SK-N-SH (cell line): ENCODE measurements at regions not wholly inside any gene's neighbourhood (a gene's known extent, or its start where the extent isn't known, plus 50 kb on each side); places are given as distances from the start of the nearest gene placed in this dataset.

Source experiments
- CTCF ChIA-PET: fragments of 300-600, 350-600 bp; formaldehyde crosslinking; extraction: SDS; loops from one replicate; lab custom pipeline; 2021; lab: Yijun Ruan, JAX
- POLR2A ChIA-PET: fragments of 350-600 bp; sonication (Branson Sonifier 250); formaldehyde crosslinking; extraction: SDS; loops from one replicate; lab custom pipeline; 2020; ENCODE audit warnings: antibody characterized with exemption, inconsistent platforms; lab: Yijun Ruan, JAX
- DNase-seq: peaks from one replicate; pipeline ENCODE4 v3.0.0; 2012
- H2AFZ ChIP-seq: fragments of 200-600 bp; sonication (generic); 2 replicates; pipeline ENCODE4 v1.8.1; 2016; ENCODE audit warnings: antibody characterized with exemption, mild to moderate bottlenecking, low read depth
- H3F3A ChIP-seq: fragments of 200-600 bp; sonication (generic); replicated peaks from 2 replicates; pipeline ENCODE3; 2016; ENCODE audit warnings: antibody characterized with exemption, mild to moderate bottlenecking; ENCODE audit not compliant: insufficient read depth
- H3K27ac ChIP-seq, 2 experiments: fragments of 200-500 bp in 1 of 2; fragments of 200-600 bp in 1 of 2; sonication (Bioruptor generic) in 1 of 2; sonication (generic), shearing (Covaris generic) in 1 of 2; 2 replicates each; pipeline versions ENCODE4 v1.5.1 to v1.6.1; 2014 to 2016; ENCODE audit warnings: low read depth in 2 of 2, inconsistent platforms in 1 of 2, low read length in 1 of 2, mild to moderate bottlenecking in 1 of 2, mixed read lengths in 1 of 2
- H3K27me3 ChIP-seq: fragments of 200-600 bp; sonication (generic), shearing (Covaris generic); 2 replicates; pipeline ENCODE4 v1.6.1; 2016; ENCODE audit warnings: mixed run types; ENCODE audit not compliant: insufficient read depth
- H3K36me3 ChIP-seq, 2 experiments: fragments of 200-500 bp in 1 of 2; fragments of 200-600 bp in 1 of 2; sonication (Bioruptor generic) in 1 of 2; sonication (generic) in 1 of 2; replicated peaks in 1 of 2; 2 replicates each; pipeline versions ENCODE3 to v1.5.1; 2014 to 2016; ENCODE audit warnings: low read length in 1 of 2, mild to moderate bottlenecking in 1 of 2; ENCODE audit not compliant: insufficient read depth in 2 of 2, control insufficient read depth in 1 of 2
- H3K4me1 ChIP-seq, 2 experiments: fragments of 200-500 bp in 1 of 2; fragments of 200-600 bp in 1 of 2; sonication (Bioruptor generic) in 1 of 2; sonication (generic), shearing (Covaris generic) in 1 of 2; 2 replicates each; pipeline versions ENCODE4 v1.5.1 to v1.6.1; 2014 to 2016; ENCODE audit warnings: low read depth in 1 of 2, low read length in 1 of 2, mixed run types in 1 of 2; ENCODE audit not compliant: insufficient read depth in 2 of 2, control insufficient read depth in 1 of 2
- H3K4me2 ChIP-seq: fragments of 200-600 bp; sonication (generic), shearing (Covaris generic); 2 replicates; pipeline ENCODE4 v1.6.1; 2017; ENCODE audit warnings: mixed run types
- H3K4me3 ChIP-seq, 2 experiments: fragments of 200-500 bp in 1 of 2; fragments of 200-600 bp in 1 of 2; sonication (Bioruptor generic) in 1 of 2; sonication (generic), shearing (Covaris generic) in 1 of 2; 2 replicates each; pipeline versions ENCODE4 v1.5.1 to v1.8.1; 2014 to 2016; ENCODE audit warnings: low read depth in 2 of 2, inconsistent platforms in 1 of 2, low read length in 1 of 2, mild to moderate bottlenecking in 1 of 2, mixed read lengths in 1 of 2, moderate library complexity in 1 of 2
- H3K79me2 ChIP-seq: fragments of 200-600 bp; sonication (generic); 2 replicates; pipeline ENCODE4 v1.8.1; 2017; ENCODE audit warnings: mild to moderate bottlenecking; ENCODE audit not compliant: insufficient read depth
- H3K9ac ChIP-seq: fragments of 200-600 bp; sonication (generic); 2 replicates; pipeline ENCODE4 v1.6.1; 2017; ENCODE audit warnings: mixed run types
- H3K9me2 ChIP-seq: fragments of 200-600 bp; sonication (generic); 2 replicates; pipeline ENCODE4 v1.6.1; 2017; ENCODE audit warnings: mixed run types
- H3K9me3 ChIP-seq: fragments of 200-600 bp; sonication (generic); 2 replicates; pipeline ENCODE4 v1.6.1; 2017; ENCODE audit warnings: mixed run types, mild to moderate bottlenecking, moderate library complexity
- H4K20me1 ChIP-seq: fragments of 200-600 bp; sonication (generic); 2 replicates; pipeline ENCODE4 v1.6.1; 2017; ENCODE audit warnings: mild to moderate bottlenecking, mixed run types; ENCODE audit not compliant: insufficient read depth
- CTCF ChIP-seq: fragments of 200-600 bp; sonication (generic); IDR thresholded peaks from 2 replicates; pipeline ENCODE4 v1.6.1; 2017; ENCODE audit warnings: antibody characterized with exemption, mild to moderate bottlenecking, moderate library complexity
- ELF1 ChIP-seq: IDR thresholded peaks from 2 replicates; pipeline ENCODE4 v1.4.0; 2012
- EZH2phosphoT487 ChIP-seq: fragments of 200-600 bp; sonication (generic); IDR thresholded peaks from 2 replicates; pipeline ENCODE4 v1.6.1; 2017; ENCODE audit warnings: low read depth, mixed run types, mild to moderate bottlenecking, antibody characterized with exemption, moderate library complexity, borderline replicate concordance
- FOXJ3 ChIP-seq: sonication (generic); formaldehyde crosslinking; IDR thresholded peaks from 2 replicates; pipeline ENCODE4 v1.5.1; 2020; ENCODE audit warnings: mild to moderate bottlenecking, missing genetic modification reagents
- FOXM1 ChIP-seq: IDR thresholded peaks from 2 replicates; pipeline ENCODE4 v1.4.0; 2012; ENCODE audit warnings: low read depth, mild to moderate bottlenecking
- GATA2 ChIP-seq: sonication (generic); formaldehyde crosslinking; IDR thresholded peaks from 2 replicates; pipeline ENCODE4 v1.5.0; 2020; ENCODE audit warnings: mild to moderate bottlenecking, missing genetic modification reagents
- IRF3 ChIP-seq: fragments of 150-350 bp; IDR thresholded peaks from 2 replicates; pipeline ENCODE4 v1.6.1; 2016; ENCODE audit warnings: mild to moderate bottlenecking, low read depth, low read length
- MEF2A ChIP-seq: IDR thresholded peaks from 2 replicates; pipeline ENCODE4 v1.4.0; 2012; ENCODE audit warnings: low read depth, borderline replicate concordance
- MXI1 ChIP-seq: IDR thresholded peaks from 2 replicates; pipeline ENCODE4 v1.6.1; 2012; ENCODE audit warnings: mild to moderate bottlenecking, low read depth, low read length, improper control_type of control experiment
- NRF1 ChIP-seq: IDR thresholded peaks from 2 replicates; pipeline ENCODE4 v1.6.1; 2012; ENCODE audit warnings: low read depth, mild to moderate bottlenecking, low read length
- PBX3 ChIP-seq: IDR thresholded peaks from 2 replicates; pipeline ENCODE4; 2012
- POLR2AphosphoS5 ChIP-seq: IDR thresholded peaks from 2 replicates; pipeline ENCODE4 v1.6.1; 2012; ENCODE audit warnings: low read depth, low read length
- RAD21 ChIP-seq: IDR thresholded peaks from 2 replicates; pipeline ENCODE4 v1.6.1; 2012; ENCODE audit warnings: mild to moderate bottlenecking, low read length
- RCOR1 ChIP-seq: fragments of 150-350 bp; IDR thresholded peaks from 2 replicates; pipeline ENCODE4 v1.6.1; 2017; ENCODE audit warnings: antibody characterized with exemption, low read length
- RFX5 ChIP-seq: IDR thresholded peaks from 2 replicates; pipeline ENCODE4 v1.6.1; 2012; ENCODE audit warnings: mild to moderate bottlenecking, improper control_type of control experiment, low read length
- RXRA ChIP-seq: IDR thresholded peaks from 2 replicates; pipeline ENCODE4 v1.4.0; 2012; ENCODE audit warnings: low read depth, mild to moderate bottlenecking, borderline replicate concordance
- SIN3A ChIP-seq: IDR thresholded peaks from 2 replicates; pipeline ENCODE4 v1.6.1; 2012; ENCODE audit warnings: low read depth, mild to moderate bottlenecking, low read length, moderate library complexity, borderline replicate concordance
- SMC3 ChIP-seq: IDR thresholded peaks from 2 replicates; pipeline ENCODE4 v1.6.1; 2012; ENCODE audit warnings: low read depth, low read length, improper control_type of control experiment
- USF1 ChIP-seq: IDR thresholded peaks from 2 replicates; pipeline ENCODE4 v1.4.0; 2012; ENCODE audit warnings: low read depth, borderline replicate concordance
- YY1 ChIP-seq: IDR thresholded peaks from 2 replicates; pipeline ENCODE4 v1.4.0; 2012; ENCODE audit warnings: low read depth, mild to moderate bottlenecking
- ZBTB33 ChIP-seq: IDR thresholded peaks from 2 replicates; pipeline ENCODE4 v1.4.0; 2012; ENCODE audit warnings: low read depth, borderline replicate concordance
- WGBS: methylation state at CpG from one replicate; pipeline ENCODE4 v1.1.6; 2017; ENCODE audit warnings: low lambda C conversion rate; 5-methylcytosine and 5-hydroxymethylcytosine counted together

- Histone ChIP-seq H3K9me2 (no peaks in the 10 kb centered on the region), H3K36me3 (no peaks in the 10 kb centered on the region), H4K20me1 (no peaks in the 10 kb centered on the region), H3K9me3 (no peaks in the 10 kb centered on the region), H3F3A (no peaks in the 10 kb centered on the region), H2AFZ (no peak overlapping the region), H3K4me2 (no peak overlapping the region), H3K4me3 (no peak overlapping the region), H3K4me1 (no peaks in the 10 kb centered on the region), H3K27ac (no peak overlapping the region), H3K9ac (no peak overlapping the region), H3K79me2 (no peaks in the 10 kb centered on the region), H3K27me3 (no peaks in the 10 kb centered on the region)
- DNase-seq: no peak
- CTCF ChIA-PET: no interaction called here
- TF ChIP-seq MXI1 (no peak), FOXM1 (no peak), ZBTB33 (no peak), RFX5 (no peak), IRF3 (no peak), RXRA (no peak), ELF1 (no peak), YY1 (no peak), SIN3A (no peak), SMC3 (no peak), NRF1 (no peak), POLR2AphosphoS5 (no peak)
- POLR2A ChIA-PET: no interaction called here
These were observed 1757.8 kb upstream of the TENM3 start for GRCh38 chr4:180485407-180485806.

- H3K9ac ChIP-seq: no peak overlapping the region
- no peaks in the 10 kb centered on the region for H3K79me2 ChIP-seq
- ChIA-PET POLR2A (no interaction called here), CTCF (no interaction called here)
- H4K20me1 ChIP-seq: no peaks in the 10 kb centered on the region
- no peak overlapping the region for H3K27ac ChIP-seq
- no peaks in the 10 kb centered on the region for H3F3A ChIP-seq
- no peaks in the 10 kb centered on the region for H3K9me3 ChIP-seq
- WGBS: 6% methylated on average over 4 of the region's 4 CpGs
- H3K36me3 ChIP-seq: no peaks in the 10 kb centered on the region
- H3K4me1 ChIP-seq: no peaks in the 10 kb centered on the region
- no peak overlapping the region for H3K4me2 ChIP-seq
- H3K27me3 ChIP-seq: no peaks in the 10 kb centered on the region
- no peak overlapping the region for H3K4me3 ChIP-seq
- DNase-seq: no peak
- H3K9me2 ChIP-seq: no peaks in the 10 kb centered on the region
- H2AFZ ChIP-seq: no peak overlapping the region
- TF ChIP-seq USF1: no peak
- TF ChIP-seq CTCF: no peak
- no peak for TF ChIP-seq RAD21
- TF ChIP-seq MEF2A: no peak
- TF ChIP-seq MXI1: no peak
- TF ChIP-seq EZH2phosphoT487: no peak
- no peak for TF ChIP-seq RXRA
- no peak for TF ChIP-seq RCOR1
- TF ChIP-seq FOXJ3 (CRISPR knock-in tag): no peak
- TF ChIP-seq ELF1: no peak
- no peak for TF ChIP-seq ZBTB33
- TF ChIP-seq PBX3: no peak
- TF ChIP-seq GATA2: no peak
These were observed 1756.9 kb upstream of the TENM3 start for GRCh38 chr4:180486342-180486741.
